GM23338 (cell line): ENCODE measurements at regions not wholly inside any gene's neighbourhood (a gene's known extent, or its start where the extent isn't known, plus 50 kb on each side); places are given as distances from the start of the nearest gene placed in this dataset.

Source experiments
- CTCF ChIP-seq, 2 experiments: fragments of 200-600 bp in 1 of 2; sonication (generic) in 1 of 2; conservative IDR thresholded peaks; 2 replicates each; pipeline versions ENCODE4 v1.5.1 to v1.6.1; 2016 to 2017; ENCODE audit warnings: antibody characterized with exemption in 2 of 2, low read depth in 2 of 2, mild to moderate bottlenecking in 2 of 2, moderate library complexity in 1 of 2
- EZH2 ChIP-seq: fragments of 200-600 bp; sonication (generic); IDR thresholded peaks from one replicate; pipeline ENCODE4 v1.8.0; 2017; ENCODE audit warnings: antibody characterized with exemption, mild to moderate bottlenecking, low read depth; ENCODE audit not compliant: unreplicated experiment
- POLR2AphosphoS5 ChIP-seq: IDR thresholded peaks from 2 replicates; pipeline ENCODE4 v1.6.1; 2016; ENCODE audit warnings: antibody characterized with exemption, low read depth
- ZNF331 ChIP-seq: fragments of 250-450 bp; sonication (Bioruptor Pico); IDR thresholded peaks from 2 replicates; pipeline ENCODE4 v1.5.0; 2020; ENCODE audit warnings: low read depth, mild to moderate bottlenecking, moderate library complexity
- TF ChIP-seq, protein P1 (sequence below): IDR thresholded peaks from one replicate; pipeline ENCODE4 v1.6.1; 2018; ENCODE audit warnings: antibody characterized with exemption; ENCODE audit not compliant: unreplicated experiment

GRCh38 chr3:68019876-68020275 lies 365.5 kb upstream of the SUCLG2 start:
- no peak for TF ChIP-seq POLR2AphosphoS5
- no peak for TF ChIP-seq CTCF (conservative IDR thresholded peaks at IDR 0.05; ENCODE audit: low read depth in 2 of 2)
- TF ChIP-seq, protein P1, sequence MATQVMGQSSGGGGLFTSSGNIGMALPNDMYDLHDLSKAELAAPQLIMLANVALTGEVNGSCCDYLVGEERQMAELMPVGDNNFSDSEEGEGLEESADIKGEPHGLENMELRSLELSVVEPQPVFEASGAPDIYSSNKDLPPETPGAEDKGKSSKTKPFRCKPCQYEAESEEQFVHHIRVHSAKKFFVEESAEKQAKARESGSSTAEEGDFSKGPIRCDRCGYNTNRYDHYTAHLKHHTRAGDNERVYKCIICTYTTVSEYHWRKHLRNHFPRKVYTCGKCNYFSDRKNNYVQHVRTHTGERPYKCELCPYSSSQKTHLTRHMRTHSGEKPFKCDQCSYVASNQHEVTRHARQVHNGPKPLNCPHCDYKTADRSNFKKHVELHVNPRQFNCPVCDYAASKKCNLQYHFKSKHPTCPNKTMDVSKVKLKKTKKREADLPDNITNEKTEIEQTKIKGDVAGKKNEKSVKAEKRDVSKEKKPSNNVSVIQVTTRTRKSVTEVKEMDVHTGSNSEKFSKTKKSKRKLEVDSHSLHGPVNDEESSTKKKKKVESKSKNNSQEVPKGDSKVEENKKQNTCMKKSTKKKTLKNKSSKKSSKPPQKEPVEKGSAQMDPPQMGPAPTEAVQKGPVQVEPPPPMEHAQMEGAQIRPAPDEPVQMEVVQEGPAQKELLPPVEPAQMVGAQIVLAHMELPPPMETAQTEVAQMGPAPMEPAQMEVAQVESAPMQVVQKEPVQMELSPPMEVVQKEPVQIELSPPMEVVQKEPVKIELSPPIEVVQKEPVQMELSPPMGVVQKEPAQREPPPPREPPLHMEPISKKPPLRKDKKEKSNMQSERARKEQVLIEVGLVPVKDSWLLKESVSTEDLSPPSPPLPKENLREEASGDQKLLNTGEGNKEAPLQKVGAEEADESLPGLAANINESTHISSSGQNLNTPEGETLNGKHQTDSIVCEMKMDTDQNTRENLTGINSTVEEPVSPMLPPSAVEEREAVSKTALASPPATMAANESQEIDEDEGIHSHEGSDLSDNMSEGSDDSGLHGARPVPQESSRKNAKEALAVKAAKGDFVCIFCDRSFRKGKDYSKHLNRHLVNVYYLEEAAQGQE = no peak
- TF ChIP-seq EZH2 = no peak
- TF ChIP-seq ZNF331 = no peak
